22Rv1 (cell line): ENCODE measurements at regions not wholly inside any gene's neighbourhood (a gene's known extent, or its start where the extent isn't known, plus 50 kb on each side); places are given as distances from the start of the nearest gene placed in this dataset.

Experiments
- ZFX ChIP-seq: fragments of 450-650 bp; IDR thresholded peaks from 2 replicates; pipeline ENCODE4 v1.6.1; 2017; ENCODE audit warnings: antibody characterized with exemption, borderline replicate concordance
- TF ChIP-seq, protein P1 (sequence below): fragments of 450-650 bp; IDR thresholded peaks from 2 replicates; pipeline ENCODE4 v1.5.1; 2017; ENCODE audit warnings: mild to moderate bottlenecking

DNA sequence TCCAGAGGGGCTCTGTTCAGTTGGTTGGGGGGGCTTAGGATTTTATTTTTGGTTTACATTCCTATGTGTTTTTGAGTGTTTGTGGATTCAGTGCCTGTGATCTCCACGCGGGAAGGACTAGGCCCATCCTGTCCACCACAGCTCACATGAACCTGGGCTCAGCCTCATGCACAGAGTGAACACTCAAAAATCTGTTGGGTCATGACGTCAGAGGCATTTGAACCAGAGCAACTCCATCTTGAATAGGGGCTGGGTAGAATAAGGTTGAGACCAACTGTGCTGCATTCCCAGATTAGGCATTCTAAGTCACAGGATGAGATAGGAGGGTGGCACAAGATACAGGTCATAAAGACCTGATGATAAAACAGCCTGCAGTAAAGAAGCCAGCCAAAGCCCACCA lies 133.3 kb downstream of the RAMP3 start:
- TF ChIP-seq, protein P1, sequence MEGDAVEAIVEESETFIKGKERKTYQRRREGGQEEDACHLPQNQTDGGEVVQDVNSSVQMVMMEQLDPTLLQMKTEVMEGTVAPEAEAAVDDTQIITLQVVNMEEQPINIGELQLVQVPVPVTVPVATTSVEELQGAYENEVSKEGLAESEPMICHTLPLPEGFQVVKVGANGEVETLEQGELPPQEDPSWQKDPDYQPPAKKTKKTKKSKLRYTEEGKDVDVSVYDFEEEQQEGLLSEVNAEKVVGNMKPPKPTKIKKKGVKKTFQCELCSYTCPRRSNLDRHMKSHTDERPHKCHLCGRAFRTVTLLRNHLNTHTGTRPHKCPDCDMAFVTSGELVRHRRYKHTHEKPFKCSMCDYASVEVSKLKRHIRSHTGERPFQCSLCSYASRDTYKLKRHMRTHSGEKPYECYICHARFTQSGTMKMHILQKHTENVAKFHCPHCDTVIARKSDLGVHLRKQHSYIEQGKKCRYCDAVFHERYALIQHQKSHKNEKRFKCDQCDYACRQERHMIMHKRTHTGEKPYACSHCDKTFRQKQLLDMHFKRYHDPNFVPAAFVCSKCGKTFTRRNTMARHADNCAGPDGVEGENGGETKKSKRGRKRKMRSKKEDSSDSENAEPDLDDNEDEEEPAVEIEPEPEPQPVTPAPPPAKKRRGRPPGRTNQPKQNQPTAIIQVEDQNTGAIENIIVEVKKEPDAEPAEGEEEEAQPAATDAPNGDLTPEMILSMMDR = no peak
- no peak for TF ChIP-seq ZFX
